Anterior cingulate cortex (tissue), 58 donors: ENCODE measurements at regions not wholly inside any gene's neighbourhood (a gene's known extent, or its start where the extent isn't known, plus 50 kb on each side); places are given as distances from the start of the nearest gene placed in this dataset.
"Not testable (repeated sequence)": the region's sequence is repeated elsewhere in the genome, so short reads cannot be mapped to it uniquely, and the experiment has no call there.

Experiments
- DNase-seq, 58 donors: peaks; one replicate each; lab custom pipeline; 2025; lab: John Stamatoyannopoulos, UW

DNA sequence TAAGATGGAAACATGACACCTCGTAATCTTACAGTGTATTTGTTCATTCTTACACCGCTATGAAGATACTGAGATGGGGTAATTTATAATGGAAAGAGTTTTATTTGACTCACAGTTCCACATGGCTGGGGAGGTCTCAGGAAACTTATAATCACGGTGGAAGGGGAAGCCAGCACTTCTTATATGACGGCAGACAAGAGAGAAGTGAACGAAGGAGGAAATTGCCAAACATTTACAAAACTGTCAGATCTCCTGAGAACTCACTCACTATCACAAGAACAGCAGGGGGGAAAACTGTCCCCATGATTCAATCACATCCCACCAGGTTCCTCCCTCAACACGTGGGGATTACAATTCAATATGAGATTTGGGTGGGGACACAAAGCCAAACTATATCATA lies 282.3 kb downstream of the HGF start:
- no peak for DNase-seq

DNA sequence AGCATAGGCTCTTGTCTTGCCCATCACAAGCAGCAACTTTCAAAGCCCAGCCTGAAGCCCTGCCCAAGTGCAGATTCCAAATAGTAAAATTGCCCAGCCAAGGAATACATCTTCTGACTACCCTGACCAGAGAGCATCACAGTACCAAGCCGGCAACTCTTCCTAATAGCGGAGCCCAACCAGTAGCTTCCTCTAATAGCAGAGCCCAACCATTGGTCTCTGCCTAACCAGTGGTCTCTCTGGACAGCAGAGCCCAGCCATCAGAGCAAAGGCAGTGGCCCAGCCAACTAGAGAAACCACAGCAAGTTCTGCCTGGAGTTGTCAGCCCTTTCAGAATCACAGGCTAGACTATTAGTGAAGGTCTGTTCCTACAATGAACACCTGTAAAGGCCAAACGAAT lies 285.6 kb downstream of the HGF start:
- DNase-seq = peak in 12 of 58 donors; percentile 2 to 31 (median 8)

DNA sequence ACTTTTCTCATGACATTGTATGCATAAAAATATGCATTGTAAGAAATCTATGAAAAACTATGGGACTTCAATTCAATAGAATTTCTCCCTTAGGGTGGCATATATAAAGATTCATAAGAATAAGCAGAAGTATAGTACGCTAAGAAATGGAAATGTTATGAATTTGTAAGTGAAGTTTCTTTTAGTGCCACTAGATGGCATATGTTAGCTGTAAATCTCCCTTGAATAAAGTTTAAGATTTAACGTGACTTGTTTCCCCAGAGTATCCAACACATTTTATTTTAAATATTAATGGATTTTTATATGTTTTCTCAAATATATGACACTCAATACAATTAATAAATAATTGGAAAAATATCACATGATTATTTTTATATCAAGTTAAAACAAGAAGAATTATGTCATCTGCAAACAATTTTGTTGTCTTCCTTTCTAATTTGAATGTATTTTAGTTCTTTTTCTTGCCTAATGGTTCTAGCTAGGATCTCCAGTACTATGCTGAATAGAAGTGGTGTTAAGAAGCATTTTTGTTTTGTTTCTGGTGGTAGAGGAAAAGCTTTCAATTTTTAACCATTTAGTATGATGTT lies 287.2 kb downstream of the HGF start:
- no peak for DNase-seq

DNA sequence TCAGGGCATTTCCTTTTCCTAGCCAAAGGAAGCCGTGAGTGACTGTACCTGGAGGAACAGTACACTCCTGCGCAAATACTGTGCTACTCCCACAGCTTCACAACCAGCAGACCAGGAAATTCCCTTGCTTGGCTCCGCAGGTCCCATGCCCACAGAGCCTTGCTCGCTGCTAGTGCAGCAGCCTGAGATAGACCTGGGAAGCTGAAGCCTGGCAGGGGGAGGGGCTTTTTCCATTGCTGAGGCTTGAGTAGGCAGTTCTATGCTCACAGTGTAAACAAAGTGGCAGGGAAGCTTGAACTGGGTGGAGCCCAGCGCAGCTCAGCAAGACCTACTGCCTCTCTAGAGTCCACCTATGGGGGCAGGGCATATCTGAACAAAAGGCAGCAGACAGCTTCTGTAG lies 291.2 kb downstream of the HGF start:
- DNase-seq = no peak

DNA sequence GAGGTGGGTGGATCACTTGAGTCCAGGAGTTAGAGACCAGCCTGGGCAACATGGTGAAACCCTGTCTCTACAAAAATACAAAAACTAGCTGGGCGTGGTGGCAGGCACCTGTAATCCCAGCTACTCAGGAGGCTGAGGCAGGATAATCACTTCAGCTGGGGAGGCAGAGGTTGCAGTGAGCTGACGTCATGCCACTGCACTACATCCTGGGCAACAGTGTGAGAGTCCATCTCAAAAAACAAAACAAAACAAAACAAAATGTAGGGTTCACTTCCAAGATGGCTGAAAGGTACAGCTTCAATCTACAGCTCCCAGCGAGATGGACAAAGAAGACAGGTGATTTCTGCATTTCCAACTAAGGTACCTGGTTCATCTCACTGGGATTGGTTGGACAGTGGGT lies 291.6 kb downstream of the HGF start:
- DNase-seq = not testable (repeated sequence)

DNA sequence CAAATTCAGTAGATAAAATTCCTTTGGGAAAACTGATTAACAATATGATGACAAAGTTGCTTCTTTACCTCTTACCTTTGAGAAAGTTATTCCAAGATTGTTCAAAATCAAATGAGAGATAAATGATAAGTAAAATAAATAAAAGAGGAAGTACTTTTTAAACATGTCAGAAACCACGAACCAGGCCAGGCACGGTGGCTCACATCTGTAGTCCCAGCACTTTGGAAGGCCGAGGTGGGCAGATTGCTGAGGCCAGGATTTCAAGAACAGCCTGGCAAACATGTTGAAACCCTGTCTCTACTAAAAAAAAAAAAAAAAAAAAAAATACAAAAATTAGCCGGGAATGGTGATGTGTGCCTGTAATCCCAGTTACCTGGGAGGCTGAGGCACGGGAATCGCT lies 296.6 kb downstream of the HGF start:
- no peak for DNase-seq

DNA sequence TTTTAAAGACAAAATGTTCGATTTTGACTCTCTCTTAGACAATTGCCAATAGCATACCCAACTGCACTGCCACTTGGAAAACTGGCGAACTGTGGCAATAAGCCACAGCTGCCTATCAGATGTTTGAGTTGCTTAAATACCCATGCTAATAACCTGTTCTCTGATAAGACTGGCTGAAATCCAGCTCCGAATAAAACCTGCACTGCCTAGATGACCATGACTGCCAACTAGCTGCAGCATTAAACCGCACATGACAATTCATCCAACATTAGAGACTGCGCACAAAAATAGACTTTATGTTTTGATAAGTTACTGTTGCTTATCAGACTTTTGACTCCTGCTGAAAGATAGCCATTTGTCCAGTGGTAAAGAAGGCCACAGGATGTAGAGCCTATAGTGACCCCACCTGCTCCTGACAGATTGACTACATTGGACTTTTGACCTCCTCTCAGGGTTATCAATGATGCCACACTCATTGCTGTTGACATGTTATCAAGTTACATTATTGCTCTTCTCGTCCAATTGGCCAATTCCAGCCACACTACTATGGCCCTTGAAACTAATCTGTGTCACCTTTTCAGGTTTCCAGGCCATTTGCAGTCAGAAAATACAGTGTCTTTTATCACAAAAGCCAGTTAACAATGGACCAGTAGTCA lies 299.0 kb downstream of the HGF start:
- DNase-seq = no peak

DNA sequence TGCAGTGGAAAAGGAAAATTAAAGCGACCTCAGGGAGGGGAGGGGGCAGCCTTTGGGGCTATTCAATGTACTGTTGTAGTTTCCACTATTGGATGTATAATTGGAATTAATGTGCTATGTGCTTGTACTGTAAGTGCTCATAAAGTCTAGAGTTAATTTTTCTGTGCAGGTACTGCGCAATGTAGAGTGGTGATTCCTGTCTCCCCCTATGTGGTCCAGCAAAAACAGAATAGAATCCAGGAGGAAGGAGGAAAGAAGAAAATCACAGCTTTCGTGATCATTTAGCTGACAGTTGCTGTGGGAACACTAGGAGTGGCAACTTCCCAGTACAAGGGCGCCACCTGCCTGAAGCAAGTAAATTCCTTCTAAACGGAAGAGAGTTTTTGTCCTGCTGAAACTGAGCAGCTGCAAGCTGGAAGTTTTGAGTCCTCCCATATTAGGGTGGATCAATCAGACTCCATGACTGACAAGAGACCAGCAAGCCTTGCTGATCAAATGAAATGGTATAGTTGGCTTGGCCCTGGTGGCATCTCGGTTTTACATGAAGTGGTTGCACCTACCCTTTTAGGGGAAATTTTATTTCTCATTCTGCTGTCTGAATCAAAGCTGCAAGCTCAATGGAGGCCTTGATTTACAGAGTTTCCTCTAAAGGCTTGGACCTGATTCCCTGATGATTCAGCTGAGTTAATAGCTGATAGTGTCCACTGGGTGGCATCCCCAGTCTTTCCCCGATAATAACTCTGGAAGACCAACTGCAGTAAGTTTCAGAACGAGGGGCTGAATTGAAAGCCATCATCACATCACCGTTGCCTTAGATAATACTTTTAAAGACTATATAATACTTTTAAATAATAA lies 299.8 kb downstream of the HGF start:
- DNase-seq = peak in 47 of 58 donors; percentile 2 to 77 (median 33)

DNA sequence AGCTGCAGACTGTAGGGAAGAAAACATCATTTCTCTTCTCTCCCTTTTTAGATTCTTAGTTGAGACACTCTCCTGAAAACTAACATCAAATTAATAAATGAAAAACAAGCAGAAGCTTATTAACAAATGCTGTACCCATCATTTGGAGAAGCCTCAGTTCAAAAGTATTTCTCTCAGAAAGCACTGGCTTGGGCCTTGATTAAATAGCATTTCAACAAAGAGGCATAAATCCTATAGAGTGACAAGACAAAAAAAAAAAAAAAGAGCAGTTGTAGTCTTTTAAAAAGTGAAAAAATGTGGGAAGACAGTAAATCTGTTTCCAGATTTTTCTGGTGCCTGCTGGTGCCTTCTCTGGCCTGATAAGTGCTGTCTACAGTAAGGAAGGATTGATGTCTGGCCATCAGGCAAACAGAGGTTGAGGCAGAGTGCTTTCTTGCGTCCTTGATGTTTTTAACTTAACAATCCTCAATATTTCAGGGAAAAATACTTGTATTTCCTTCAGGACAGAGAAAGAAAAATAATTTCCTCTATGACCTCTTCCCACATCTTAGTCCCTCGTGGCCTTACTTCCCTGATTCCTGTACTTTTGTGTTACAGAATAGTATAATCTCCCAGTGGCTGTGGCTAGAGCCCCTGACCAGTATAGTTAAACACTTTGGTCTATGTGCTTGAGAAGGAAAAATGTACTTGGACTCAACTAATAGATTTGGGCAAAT lies 300.5 kb downstream of the HGF start:
- DNase-seq = no peak

DNA sequence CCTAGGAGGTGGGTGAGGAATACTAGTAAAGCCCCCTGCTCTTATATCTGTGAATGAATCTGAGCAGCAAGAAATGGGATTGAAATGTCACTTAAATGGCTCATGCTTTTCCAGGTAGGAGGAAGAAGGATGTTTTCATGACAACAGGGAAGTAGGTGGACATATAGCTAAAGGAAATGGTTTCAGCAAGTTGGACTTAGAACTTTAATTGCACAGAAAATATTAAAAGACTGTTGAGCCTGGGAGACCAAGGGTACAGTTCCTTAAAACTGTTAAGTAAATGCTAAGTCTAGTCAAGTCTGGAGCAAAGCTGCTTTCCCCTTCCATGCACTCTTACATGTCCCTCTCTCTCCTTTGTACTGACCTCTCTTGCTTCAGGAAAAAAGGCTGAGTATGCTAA lies 301.3 kb downstream of the HGF start:
- DNase-seq = no peak

DNA sequence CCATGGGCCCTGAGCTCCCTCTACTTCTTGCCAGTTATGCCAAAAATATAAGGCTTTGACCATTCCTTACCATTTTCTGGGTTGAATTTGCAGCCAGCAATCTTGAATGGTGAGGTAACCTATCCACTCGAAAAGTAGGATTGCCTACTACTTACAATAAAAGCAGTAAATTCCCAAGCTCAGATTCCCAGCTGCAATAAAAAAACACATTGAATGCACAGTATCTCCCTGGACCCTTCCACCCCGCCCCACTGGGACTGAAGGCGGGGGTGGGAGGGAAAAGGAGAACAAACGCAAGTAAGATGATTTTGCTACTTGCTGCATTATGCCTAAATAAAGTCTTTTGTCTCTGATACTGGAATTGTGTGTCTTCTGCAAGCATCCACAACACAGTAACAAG lies 301.9 kb downstream of the HGF start:
- DNase-seq = no peak

DNA sequence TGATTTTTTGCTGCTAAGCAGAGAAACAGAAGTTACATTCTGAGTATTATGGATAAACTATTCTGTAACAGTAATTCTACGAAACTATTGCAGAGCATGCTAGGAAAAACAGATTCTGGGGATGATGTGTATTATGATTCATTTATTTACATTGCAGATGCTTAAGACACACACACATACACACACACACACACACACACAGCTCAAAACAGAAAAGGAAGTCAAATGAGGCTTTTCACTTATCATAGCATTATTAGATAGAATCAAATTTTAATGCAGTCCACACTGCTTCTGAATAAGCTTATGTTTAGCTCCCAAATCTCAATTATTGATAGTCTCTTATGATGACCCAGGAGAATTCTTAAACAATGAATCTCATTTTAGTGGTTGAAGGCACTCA lies 307.2 kb downstream of the HGF start:
- no peak for DNase-seq

DNA sequence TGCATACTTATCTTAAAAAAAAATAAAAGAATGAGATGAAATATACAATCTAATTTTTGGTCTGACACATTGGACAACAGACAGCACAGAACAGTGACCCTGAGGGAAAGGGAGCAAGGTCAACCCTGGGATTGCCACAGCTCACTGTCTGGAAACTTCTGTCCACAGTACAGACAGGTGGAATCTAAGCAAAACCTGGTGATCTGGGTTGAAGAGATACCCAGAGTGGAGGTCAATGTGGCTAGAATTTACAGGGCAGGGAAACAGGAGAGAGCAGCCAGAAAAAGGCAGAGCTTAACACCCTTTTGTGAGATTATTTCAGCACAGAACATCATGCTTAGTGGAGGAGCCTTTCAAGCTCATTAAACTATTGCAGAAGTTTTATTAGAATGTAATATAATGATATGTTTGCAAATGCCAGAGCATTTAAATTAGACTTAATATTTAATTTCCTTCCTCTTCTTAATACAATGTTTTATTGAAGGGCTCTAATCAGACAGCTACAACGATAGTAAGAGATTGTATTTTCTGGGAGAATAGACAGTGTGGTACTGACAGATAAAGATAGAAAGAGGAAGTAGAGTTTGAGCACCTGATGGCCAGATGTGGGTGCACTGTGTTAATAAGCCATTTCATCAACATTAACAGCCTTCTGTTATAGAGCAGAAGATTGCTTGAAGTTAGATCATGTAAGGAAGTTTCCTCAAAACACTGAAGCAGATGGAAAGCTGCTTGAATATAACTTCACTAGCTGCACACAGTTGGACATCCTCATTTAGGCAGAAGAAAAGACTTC lies 309.4 kb downstream of the HGF start:
- no peak for DNase-seq

DNA sequence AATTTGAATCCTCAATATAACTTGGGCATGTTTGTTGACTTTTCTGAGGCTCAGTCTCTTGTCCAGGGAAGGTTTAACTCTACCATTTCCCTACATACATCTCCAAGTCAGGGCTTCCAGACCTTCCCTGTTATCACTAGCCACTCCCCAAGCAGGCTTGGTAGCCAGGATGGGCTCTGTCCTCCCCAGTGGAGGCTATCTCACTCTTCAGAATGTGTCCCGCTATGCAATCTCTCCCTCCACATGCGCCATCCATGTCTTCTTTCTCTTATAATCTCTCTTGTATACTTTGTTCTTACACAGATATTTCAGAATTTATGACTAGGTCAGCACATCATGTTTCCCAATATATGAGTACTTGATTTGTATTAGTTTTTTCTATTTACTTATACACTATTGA lies 310.4 kb downstream of the HGF start:
- no peak for DNase-seq

DNA sequence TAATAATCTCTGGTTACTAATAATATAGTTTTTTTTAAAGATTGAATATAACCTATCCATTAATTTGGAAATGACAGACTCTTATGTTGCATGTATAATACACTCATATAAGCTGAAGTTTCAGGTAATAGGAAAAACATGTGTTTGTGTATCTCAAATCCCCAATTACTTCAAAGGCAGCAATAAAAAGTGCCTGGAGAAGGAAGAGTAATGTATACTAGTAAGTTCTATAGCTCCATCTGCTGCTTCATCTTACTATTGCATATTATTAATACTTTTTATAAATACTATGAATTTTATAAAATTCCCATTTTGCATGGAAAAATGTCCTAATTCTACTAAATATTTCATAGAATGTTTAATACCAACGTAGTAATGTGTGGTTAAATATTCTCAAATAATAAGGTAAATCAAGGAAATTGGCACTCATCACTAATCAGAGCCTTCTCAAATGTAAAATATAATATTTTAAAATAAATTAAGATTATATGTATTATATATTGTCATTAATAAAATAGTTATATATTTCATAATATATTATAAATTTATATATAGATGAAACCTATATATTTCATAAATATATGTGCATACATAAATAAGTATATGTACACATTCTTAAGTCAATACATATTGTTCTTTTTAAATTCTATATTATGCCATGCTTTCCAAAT lies 311.9 kb downstream of the HGF start:
- no peak for DNase-seq

DNA sequence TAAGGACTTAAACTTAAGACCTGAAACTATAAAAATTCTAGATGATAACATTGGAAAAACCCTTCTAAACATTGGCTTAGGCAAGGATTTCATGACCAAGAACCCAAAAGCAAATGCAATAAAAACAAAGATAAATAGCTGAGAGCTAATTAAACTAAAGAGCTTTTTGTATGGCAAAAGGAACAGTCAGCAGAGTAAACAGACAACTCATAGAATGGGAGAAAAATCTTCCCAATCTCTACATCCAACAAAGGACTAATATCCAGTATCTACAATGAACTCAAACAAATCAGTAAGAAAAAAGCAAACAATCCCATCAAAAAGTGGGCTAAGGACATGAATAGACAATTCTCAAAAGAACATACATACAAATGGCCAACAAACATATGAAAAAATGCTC lies 316.1 kb downstream of the HGF start:
- DNase-seq = not testable (repeated sequence)

DNA sequence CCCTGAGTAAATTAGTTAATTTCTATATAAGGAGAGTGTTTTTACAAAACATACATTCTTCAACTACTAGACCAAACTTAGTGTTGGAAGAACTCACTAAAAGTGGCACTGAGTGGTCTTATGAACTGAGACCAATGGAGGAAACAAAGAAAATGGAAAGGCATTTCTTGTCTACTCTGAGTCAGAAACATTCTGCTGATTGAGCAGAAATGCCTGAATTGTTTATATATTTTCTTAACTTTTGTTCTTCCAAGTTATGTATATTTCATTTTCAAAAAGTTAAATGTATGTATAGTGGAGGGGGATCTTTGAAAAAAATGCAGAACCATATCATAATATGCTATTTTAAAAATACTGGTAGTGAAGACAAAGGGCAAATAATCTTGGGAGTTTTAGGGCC lies 320.7 kb downstream of the HGF start:
- DNase-seq = no peak

DNA sequence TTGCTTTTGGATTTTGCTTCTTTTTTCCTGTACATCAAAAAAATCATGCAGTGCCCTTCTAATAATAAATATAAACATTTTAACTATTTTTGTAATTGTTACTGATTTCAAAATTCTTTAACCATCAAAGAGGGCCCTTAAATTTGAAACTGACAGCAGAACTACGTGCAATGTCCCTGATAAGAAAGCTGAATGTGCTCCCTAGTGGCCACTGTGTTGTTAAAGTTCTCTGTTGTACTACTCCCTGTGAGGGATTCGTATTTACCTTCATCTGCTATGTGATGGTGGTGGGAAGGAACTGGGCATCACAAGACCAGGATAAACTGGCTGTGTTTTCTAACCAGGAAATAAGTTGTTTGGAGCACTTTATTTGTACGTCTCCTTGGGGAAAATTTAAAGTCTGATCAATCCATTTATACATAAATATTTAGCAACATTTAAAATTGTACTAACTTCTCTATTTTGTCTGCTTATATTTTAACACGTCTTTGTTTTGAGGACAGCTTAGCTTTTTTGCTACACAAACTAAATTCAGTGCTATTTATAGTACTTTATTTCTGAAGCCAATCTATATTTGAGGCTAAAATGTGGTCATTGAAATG lies 322.4 kb downstream of the HGF start:
- DNase-seq = peak in 6 of 58 donors; percentile 1 to 14 (median 6)

DNA sequence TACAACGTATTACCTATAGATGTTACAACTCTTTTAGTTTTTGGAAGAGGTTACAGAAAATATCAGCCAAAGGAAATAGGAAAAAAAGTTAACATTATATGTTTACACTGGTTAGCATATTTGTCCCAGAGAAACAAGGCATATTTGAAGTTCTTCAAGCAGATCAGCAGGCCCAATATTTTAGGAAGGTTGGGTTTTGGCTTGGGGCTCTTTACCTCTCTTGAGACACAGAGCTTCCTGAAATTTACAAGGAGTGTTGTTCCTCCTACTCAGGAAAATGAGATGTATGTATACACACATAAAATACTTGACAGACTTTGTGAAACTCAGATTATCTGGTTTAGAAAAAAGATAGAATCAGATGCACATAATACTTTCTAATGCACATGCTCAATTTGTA lies 323.6 kb downstream of the HGF start:
- DNase-seq = no peak
